HepG2 (cell line): ENCODE measurements at regions not wholly inside any gene's neighbourhood (a gene's known extent, or its start where the extent isn't known, plus 50 kb on each side); places are given as distances from the start of the nearest gene placed in this dataset.

Experiments used
- ATAC-seq: fragments of 200-7000 bp; cut with Tn5 transposase; 3 replicates; pipeline ENCODE4 v1.9.1; 2020; ENCODE audit warnings: mild to moderate bottlenecking, moderate library complexity
- BruUV-seq: library from RNA; stranded (reverse); fragments of 400-500 nt; replicated peaks from 2 replicates; lab custom pipeline; 2021; lab: Mats Ljungman, UMichigan
- CTCF ChIA-PET: fragments of 300-600 bp; formaldehyde crosslinking; extraction: SDS; loops from one replicate; lab custom pipeline; 2021; ENCODE audit warnings: low total read pairs, inconsistent platforms, low intra/inter-chr PET ratio; lab: Yijun Ruan, JAX
- POLR2A ChIA-PET: fragments of 350-600 bp; sonication (Branson Sonifier 250); formaldehyde crosslinking; loops from one replicate; lab custom pipeline; 2020; ENCODE audit warnings: antibody characterized with exemption, inconsistent platforms; lab: Yijun Ruan, JAX
- DNase-seq: peaks from one replicate; pipeline ENCODE4 v3.0.0-alpha.2; 2015; ENCODE audit warnings: low spot score
- FAIRE-seq: peaks from 3 replicates; lab custom pipeline; 2011; peaks lifted over from hg19 to GRCh38; lab: Jason Lieb, UNC
- H2AFZ ChIP-seq: one replicate; pipeline ENCODE4 v1.6.1; 2011; ENCODE audit warnings: low read length, inconsistent platforms
- H3K27ac ChIP-seq: fragments of 300-600 bp; 3 replicates; pipeline ENCODE4 v1.8.0; 2011; ENCODE audit warnings: mixed run types, mild to moderate bottlenecking, mixed read lengths, low read length, inconsistent platforms; ENCODE audit not compliant: insufficient read depth; ENCODE audit errors: extremely low read length
- H3K27me3 ChIP-seq, 2 experiments: fragments of 200-600 bp in 1 of 2; 2 replicates in 1 of 2; 3 replicates in 1 of 2; pipeline versions ENCODE4 v1.6.0 to v1.8.0; 2011; ENCODE audit warnings: low read length in 2 of 2, mild to moderate bottlenecking in 2 of 2, moderate library complexity in 2 of 2, inconsistent platforms in 1 of 2; ENCODE audit not compliant: insufficient read depth in 2 of 2, control insufficient read depth in 1 of 2
- H3K36me3 ChIP-seq, 2 experiments: fragments of 200-600 bp in 1 of 2; replicated peaks in 1 of 2; 2 replicates in 1 of 2; 3 replicates in 1 of 2; pipeline versions ENCODE4 v1.5.1 to v1.8.0; 2011; ENCODE audit warnings: low read length in 2 of 2, inconsistent platforms in 1 of 2; ENCODE audit not compliant: insufficient read depth in 2 of 2, control insufficient read depth in 1 of 2
- H3K4me1 ChIP-seq: 2 replicates; pipeline ENCODE4 v1.5.1; 2012; ENCODE audit warnings: low read length, inconsistent platforms; ENCODE audit not compliant: insufficient read depth
- H3K4me2 ChIP-seq: 2 replicates; pipeline ENCODE4 v1.6.0; 2011; ENCODE audit warnings: low read depth, low read length, inconsistent platforms
- H3K4me3 ChIP-seq, 3 experiments: fragments of 200-600 bp in 1 of 3; sonication (generic), shearing (Covaris generic) in 1 of 3; replicated peaks in 1 of 3; 2 replicates each; pipeline ENCODE4 v1.5.1; 2011 to 2016; ENCODE audit warnings: low read length in 3 of 3, inconsistent platforms in 2 of 3, low read depth in 2 of 3, mild to moderate bottlenecking in 2 of 3, control low read depth in 1 of 3, mixed read lengths in 1 of 3; ENCODE audit not compliant: insufficient read depth in 1 of 3
- H3K79me2 ChIP-seq: one replicate; pipeline ENCODE4 v1.6.1; 2011; ENCODE audit warnings: low read length, inconsistent platforms; ENCODE audit not compliant: insufficient read depth
- H3K9ac ChIP-seq: 2 replicates; pipeline ENCODE4 v1.6.0; 2011; ENCODE audit warnings: mild to moderate bottlenecking, low read depth, low read length, inconsistent platforms; ENCODE audit not compliant: insufficient read depth
- H3K9me3 ChIP-seq: 2 replicates; pipeline ENCODE4 v1.5.1; 2012; ENCODE audit warnings: mild to moderate bottlenecking, low read length
- H4K20me1 ChIP-seq: 2 replicates; pipeline ENCODE4 v1.6.0; 2011; ENCODE audit warnings: inconsistent platforms, mild to moderate bottlenecking, low read length, moderate library complexity; ENCODE audit not compliant: insufficient read depth
- HOXD1 ChIP-seq: sonication (generic); formaldehyde crosslinking; IDR thresholded peaks from 2 replicates; pipeline ENCODE4 v1.5.0; 2020; ENCODE audit warnings: missing genetic modification reagents
- KDM2A ChIP-seq: sonication (generic); formaldehyde crosslinking; IDR thresholded peaks from 2 replicates; pipeline ENCODE4 v1.4.0; 2020; ENCODE audit warnings: low read depth, missing genetic modification reagents, borderline replicate concordance
- NKX3-1 ChIP-seq: sonication (generic); formaldehyde crosslinking; IDR thresholded peaks from 2 replicates; pipeline ENCODE4 v1.5.0; 2020; ENCODE audit warnings: missing genetic modification reagents
- SP1 ChIP-seq, 2 experiments: fragments of 450-650 bp in 1 of 2; sonication (generic) in 1 of 2; formaldehyde crosslinking in 1 of 2; IDR thresholded peaks; 2 replicates each; pipeline versions ENCODE4 v1.4.0 to v1.6.1; 2016 to 2020; ENCODE audit warnings: missing genetic modification reagents in 1 of 2
- SRSF4 ChIP-seq: fragments of 200-400 bp; formaldehyde crosslinking; IDR thresholded peaks from one replicate; pipeline ENCODE4 v1.6.1; 2018; ENCODE audit warnings: mild to moderate bottlenecking, low read depth, low read length, moderate library complexity; ENCODE audit not compliant: poor library complexity, severe bottlenecking
- WGBS: methylation state at CpG from one replicate; pipeline ENCODE4 v1.1.6; 2017; ENCODE audit warnings: low lambda C conversion rate; 5-methylcytosine and 5-hydroxymethylcytosine counted together
- in situ Hi-C: cut with HindIII; loops from 2 replicates; pipeline ENCODE4 v1.10.0; 2017; ENCODE audit warnings: low pct_unique_long_range_greater_than_20kb; ENCODE audit not compliant: extremely low pct_ligation_motif_present
- intact Hi-C: fragments of 100-400 bp; cut with micrococcal nuclease; formaldehyde crosslinking; loops from one replicate; pipeline ENCODE4 v1.10.0; 2022; ENCODE audit not compliant: unreplicated experiment
- TF ChIP-seq, protein P1 (sequence below): sonication (generic); formaldehyde crosslinking; IDR thresholded peaks from 2 replicates; pipeline ENCODE4 v1.5.0; 2020; ENCODE audit warnings: mild to moderate bottlenecking, missing genetic modification reagents, borderline replicate concordance
- TF ChIP-seq, protein P2 (sequence below), 2 experiments: fragments of 450-650 bp in 1 of 2; sonication (generic) in 1 of 2; formaldehyde crosslinking in 1 of 2; IDR thresholded peaks; 2 replicates each; pipeline versions ENCODE4 v1.6.1 to v1.8.0; 2016 to 2022; ENCODE audit warnings: antibody characterized with exemption in 1 of 2, mild to moderate bottlenecking in 1 of 2, missing genetic modification reagents in 1 of 2

DNA sequence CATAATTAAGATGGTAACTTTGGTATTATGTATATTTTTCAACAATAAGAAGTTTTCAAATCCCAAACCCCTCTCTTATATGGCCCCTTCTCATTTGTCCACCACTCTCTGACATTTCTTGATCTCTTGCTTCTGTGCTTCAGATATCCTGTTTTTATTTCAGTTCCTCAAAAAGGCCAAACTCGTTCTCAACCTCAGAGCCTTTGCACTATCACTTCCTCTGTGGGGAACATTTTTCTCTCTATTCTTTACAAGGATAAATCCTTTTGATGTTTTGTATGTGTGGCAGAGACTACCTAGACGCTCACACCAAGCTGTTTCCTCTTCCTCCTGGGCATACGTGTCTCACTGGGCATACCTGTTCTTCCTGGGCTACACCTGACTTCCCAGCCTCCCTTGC is 54.2 kb upstream of the FRMD4A start:
- Histone ChIP-seq H4K20me1 (no peaks in the 10 kb centered on the region), H3K4me1 (no peaks in the 10 kb centered on the region), H3K9me3 (no peaks in the 10 kb centered on the region), H2AFZ (no peak overlapping the region), H3K4me3 (no peak overlapping the region), H3K27me3 (peaks cover 0 to 13% of the 10 kb centered on the region in 2 experiments; a peak in 2 of 5 replicates), H3K4me2 (no peak overlapping the region), H3K79me2 (no peaks in the 10 kb centered on the region), H3K36me3 (no peaks in the 10 kb centered on the region), H3K27ac (no peak overlapping the region), H3K9ac (no peak overlapping the region)
- ATAC-seq, result no peak
- no peak for FAIRE-seq
- POLR2A ChIA-PET, result no interaction called here
- CTCF ChIA-PET, result no interaction called here
- in situ Hi-C loops, result no loop called here
- intact Hi-C loops, result no loop called here
- DNase-seq, result no peak
- TF ChIP-seq HOXD1, result no peak
- TF ChIP-seq SRSF4, result no peak
- no peak for TF ChIP-seq KDM2A
- TF ChIP-seq, protein P1, sequence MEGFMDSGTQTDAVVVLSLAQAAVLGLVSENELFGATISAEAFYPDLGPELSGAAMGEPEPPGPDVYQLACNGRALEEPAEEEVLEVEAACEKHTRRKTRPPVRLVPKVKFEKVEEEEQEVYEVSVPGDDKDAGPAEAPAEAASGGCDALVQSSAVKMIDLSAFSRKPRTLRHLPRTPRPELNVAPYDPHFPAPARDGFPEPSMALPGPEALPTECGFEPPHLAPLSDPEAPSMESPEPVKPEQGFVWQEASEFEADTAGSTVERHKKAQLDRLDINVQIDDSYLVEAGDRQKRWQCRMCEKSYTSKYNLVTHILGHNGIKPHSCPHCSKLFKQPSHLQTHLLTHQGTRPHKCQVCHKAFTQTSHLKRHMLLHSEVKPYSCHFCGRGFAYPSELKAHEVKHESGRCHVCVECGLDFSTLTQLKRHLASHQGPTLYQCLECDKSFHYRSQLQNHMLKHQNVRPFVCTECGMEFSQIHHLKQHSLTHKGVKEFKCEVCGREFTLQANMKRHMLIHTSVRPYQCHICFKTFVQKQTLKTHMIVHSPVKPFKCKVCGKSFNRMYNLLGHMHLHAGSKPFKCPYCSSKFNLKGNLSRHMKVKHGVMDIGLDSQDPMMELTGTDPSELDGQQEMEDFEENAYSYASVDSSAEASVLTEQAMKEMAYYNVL (CRISPR knock-in tag), result no peak
- TF ChIP-seq NKX3-1 (CRISPR knock-in tag), result no peak
- TF ChIP-seq SP1 (IDR thresholded peaks at IDR 0.05), result no peak
- no peak for TF ChIP-seq SP1 (CRISPR knock-in tag; IDR thresholded peaks at IDR 0.05)
- TF ChIP-seq, protein P2, sequence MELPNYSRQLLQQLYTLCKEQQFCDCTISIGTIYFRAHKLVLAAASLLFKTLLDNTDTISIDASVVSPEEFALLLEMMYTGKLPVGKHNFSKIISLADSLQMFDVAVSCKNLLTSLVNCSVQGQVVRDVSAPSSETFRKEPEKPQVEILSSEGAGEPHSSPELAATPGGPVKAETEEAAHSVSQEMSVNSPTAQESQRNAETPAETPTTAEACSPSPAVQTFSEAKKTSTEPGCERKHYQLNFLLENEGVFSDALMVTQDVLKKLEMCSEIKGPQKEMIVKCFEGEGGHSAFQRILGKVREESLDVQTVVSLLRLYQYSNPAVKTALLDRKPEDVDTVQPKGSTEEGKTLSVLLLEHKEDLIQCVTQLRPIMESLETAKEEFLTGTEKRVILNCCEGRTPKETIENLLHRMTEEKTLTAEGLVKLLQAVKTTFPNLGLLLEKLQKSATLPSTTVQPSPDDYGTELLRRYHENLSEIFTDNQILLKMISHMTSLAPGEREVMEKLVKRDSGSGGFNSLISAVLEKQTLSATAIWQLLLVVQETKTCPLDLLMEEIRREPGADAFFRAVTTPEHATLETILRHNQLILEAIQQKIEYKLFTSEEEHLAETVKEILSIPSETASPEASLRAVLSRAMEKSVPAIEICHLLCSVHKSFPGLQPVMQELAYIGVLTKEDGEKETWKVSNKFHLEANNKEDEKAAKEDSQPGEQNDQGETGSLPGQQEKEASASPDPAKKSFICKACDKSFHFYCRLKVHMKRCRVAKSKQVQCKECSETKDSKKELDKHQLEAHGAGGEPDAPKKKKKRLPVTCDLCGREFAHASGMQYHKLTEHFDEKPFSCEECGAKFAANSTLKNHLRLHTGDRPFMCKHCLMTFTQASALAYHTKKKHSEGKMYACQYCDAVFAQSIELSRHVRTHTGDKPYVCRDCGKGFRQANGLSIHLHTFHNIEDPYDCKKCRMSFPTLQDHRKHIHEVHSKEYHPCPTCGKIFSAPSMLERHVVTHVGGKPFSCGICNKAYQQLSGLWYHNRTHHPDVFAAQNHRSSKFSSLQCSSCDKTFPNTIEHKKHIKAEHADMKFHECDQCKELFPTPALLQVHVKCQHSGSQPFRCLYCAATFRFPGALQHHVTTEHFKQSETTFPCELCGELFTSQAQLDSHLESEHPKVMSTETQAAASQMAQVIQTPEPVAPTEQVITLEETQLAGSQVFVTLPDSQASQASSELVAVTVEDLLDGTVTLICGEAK (IDR thresholded peaks at IDR 0.05), result no peak
- TF ChIP-seq, protein P2 (CRISPR knock-in tag; IDR thresholded peaks at IDR 0.05), result no peak
- 25% methylated on average over 3 of the region's 3 CpGs for whole genome bisulfite sequencing
- BruUV-seq, result no TSS peak
